T-helper 1 cell (primary cell): ENCODE measurements at regions not wholly inside any gene's neighbourhood (a gene's known extent, or its start where the extent isn't known, plus 50 kb on each side); places are given as distances from the start of the nearest gene placed in this dataset.
"Not testable (repeated sequence)": the region's sequence is repeated elsewhere in the genome, so short reads cannot be mapped to it uniquely, and the experiment has no call there.

ENCODE experiments used
- DNase-seq, 5 donors: peaks; one replicate each; pipeline ENCODE4 v3.0.0-alpha.2; 2012 to 2020

DNA sequence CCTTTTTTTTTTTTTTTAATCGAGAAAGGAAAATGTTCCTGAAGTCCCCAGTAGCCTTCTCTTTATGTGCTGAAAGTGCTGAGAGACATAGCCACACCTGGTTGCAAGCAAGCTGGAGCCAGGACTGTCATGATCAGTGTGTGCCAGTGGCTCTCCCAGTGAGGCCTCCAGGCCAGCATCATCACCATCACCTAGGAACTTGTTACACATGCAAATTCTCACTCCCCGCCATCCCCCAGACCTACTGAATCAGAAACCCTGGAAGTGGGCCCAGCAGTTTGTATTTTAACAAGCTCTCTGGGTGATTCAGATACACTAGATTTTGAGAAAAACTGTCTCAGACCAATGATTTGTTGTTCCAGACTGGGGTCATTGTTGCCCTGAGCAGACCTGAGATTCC lies 181.9 kb upstream of the GLRA1 start:
- DNase-seq: no peak

DNA sequence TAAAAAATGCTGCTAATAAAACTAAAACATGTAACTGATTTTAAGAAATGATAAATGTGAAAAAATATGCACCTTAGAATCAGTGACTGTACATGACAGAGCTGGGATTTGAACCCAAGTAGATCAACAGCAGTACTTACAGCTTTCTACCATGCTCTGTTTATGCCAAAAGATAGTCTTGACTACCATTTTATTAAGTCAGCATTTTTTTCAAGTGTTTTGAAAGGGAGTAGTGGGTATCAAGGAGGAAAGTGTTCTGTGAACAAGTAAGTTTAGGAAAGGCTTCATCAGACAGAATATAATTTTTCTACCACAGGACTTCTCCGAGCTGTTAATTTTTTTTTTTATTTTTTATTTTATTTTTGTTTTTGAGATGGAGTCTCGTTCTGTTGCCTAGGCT lies 180.4 kb upstream of the GLRA1 start:
- DNase-seq: no peak

DNA sequence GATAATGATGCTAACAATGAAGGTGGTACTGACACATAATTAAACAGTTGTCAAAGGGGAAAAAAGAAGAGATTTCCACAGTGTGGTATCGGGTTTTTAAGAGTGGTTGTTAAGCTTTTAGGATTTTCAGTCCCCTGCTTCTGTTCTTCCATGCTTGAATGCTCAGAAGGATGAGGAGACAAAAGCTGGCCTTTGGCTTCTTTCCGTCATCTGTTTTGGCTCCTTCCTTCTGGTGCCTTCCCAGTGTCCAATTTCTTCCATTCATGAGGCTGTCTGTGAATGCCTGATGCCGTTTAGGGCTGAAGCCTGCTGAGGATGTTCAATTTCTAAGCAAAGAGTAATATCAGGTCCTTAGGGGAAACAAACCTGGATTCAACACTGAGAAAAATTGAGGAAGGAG lies 179.6 kb upstream of the GLRA1 start:
- DNase-seq: no peak

DNA sequence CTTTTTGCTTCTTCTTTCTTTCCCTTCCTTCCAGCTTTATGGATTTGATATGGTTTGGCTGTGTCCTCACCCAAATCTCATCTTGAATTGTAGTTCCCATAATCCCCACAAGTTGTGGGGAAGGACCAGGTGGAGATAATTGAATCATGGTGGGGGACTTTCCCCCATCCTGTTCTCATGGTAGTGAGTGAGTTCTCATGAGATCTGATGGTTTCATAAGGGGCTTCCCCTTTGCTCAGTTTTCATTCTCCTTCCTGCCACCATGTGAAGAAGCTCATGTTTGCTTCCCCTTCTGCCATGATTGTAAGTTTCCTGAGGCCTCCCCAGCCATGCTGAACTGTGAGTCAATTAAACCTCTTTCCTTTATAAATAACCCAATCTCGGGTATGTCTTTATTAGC lies 178.3 kb upstream of the GLRA1 start:
- not testable (repeated sequence) for DNase-seq

DNA sequence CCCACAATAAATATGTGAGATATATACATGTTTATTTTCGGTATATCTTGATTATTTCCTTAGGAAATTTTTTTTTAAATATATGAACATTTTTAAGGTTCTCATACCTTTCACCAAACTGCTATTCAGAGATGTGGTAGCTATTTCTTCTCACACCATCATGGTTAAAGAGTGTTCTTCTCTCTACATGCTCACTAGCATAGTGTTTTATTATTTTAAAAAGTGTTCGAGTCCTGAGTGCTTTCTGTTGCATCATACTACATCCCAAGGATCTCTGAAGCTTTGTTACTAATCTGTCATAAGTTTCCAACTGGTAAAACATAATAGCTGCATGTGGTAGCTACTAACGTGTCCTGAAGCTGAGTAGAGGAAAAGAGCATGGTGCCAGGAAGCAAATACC lies 177.4 kb upstream of the GLRA1 start:
- DNase-seq: no peak

DNA sequence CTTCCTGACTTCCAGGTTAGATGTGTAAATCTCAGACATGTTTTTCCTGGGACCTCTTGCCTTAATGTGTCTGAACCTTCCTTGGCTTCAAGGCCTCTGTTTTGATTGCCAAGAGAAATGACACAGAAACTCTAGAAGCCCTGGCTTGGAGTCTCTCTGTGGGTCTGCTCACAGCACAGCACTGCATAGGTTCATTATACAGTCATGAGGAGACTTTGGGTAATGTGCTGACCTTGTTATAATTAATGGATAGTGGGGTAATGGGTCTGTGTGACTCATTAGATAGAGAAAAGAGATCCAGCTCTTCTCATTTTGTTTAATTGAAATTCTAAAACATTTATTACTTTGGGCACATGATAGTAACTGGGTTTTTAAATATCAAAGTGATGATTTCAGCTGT lies 175.8 kb upstream of the GLRA1 start:
- DNase-seq: no peak

DNA sequence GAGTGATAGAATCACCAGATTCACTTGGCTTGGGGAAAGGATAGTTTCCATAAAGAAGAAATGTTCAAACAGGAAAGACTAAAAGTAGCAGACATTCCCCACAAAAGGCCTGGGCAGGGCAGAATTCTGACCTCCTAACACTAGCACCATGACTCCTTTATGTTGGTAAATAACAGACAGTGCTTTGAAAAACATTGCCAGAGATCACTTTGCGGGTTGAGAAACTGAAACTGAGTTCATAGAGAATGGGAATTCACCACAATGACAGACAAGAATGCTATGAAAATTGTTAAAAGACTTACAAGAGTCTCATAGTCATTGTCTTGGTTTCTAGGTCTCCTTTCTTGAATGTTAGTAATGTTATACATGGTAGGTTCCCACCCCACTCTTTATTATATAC lies 172.5 kb upstream of the GLRA1 start:
- DNase-seq: no peak

DNA sequence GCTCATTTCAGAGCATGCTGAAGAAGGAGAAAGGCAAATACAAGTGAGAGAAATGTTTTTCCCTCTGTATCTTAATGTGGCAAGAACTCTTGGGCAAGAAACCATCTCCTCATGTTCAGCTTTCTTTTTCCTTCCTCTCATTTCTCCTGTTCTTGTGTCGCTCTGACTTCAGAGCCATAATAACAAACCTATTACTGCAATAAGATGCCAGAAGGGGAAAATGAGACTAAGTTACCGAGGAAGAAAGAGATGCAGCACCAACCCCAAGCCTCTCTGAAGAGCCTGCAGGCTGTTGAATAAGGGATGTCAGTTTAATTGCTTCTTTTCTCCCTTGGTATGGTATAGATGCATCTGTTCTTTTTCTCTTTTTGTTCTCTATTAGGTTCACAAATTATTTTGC lies 170.1 kb upstream of the GLRA1 start:
- DNase-seq: no peak

DNA sequence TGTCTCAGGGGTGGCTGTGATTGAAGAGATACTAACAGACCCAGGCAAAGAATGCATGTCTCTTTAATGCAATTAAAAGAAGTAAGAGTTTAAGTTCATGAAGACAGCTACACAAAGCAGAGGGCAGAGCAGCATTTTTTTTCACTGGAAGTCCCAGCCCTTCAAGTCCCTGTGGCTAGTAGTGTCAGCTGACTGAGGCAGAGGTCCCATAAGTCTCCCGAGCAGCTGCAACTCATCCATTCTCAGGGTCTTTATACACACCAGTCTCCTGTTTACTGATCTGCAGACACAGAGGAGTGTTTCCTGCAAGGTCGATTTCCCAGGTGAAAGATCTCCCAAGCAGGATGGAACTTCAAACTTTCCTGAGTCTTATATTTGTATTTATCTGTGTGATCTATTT lies 169.4 kb upstream of the GLRA1 start:
- DNase-seq: no peak

DNA sequence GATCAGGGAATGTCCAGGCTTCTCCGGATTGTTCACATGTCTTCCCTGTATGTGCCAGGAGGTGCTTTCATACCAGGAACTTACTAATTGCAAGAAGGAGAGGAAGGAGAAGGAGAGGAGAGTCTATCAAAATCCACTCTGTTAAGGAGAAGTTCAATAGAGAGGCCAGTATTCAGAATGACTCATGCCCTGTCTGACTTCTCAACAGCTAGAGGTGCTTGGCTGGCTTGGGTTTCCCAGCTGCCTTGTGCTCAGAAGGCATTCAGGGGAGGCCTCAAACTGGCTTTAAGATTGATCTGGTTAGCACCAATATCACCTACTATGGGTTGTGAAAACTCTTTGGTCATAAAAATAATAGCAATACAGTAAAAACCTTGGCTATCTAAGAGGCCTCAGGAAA lies 167.9 kb upstream of the GLRA1 start:
- DNase-seq: no peak

DNA sequence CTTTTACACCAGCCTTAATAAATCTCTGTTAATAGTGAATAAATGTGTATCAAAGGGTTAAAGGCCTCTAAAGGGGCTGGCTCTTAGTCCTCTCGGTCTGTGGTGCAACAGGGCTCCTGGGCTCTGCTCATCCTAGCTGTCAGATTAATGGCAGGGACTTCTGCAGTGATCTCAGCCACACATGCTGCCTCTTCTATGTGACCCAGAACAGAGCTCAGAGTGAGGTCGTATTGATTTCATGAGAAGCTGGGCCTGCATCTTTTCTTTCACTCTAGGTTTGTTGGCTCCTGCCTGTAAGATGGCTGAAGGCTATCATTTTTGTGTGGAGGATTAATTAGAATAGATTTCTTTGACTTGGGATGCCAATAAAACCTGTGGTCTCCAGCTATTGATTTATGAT lies 165.0 kb upstream of the GLRA1 start:
- no peak for DNase-seq

DNA sequence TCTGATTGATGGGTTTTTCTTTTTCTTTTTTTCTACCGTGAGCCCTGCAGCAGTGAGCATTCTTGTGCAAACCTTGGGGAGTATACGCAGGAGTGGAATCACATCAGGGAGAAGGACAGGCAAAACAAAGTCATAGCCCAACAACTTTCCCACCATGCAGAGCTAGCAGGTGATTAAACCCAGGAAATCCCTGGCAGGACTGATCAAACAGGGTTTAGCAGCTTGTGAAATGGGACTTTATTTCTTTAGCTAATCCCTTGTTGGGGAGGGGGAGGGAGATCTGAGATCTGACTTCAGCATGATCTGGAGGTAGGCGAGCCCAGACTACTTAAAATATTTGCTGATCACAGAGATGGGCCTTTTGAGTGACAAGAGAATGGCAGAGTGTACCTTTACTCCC lies 162.0 kb upstream of the GLRA1 start:
- no peak for DNase-seq

DNA sequence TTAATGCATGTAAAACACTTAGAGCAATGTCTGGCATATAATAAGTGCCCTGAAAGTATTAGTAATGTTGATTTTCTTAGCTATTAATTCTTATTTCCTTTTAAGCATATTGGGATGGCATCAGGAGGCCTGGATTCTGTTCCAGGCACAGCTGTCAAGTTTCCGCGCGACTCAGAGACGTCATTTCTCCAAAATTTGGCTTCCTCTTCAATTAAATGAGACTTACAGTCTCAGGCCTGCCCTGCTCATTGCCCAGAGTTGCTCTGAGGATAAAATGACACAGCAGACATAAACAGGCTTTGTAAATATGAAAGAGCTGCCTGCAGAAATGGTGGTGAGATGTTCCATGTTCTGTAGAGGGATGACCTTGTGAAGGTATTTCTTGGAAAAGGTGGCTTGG lies 159.8 kb upstream of the GLRA1 start:
- no peak for DNase-seq

DNA sequence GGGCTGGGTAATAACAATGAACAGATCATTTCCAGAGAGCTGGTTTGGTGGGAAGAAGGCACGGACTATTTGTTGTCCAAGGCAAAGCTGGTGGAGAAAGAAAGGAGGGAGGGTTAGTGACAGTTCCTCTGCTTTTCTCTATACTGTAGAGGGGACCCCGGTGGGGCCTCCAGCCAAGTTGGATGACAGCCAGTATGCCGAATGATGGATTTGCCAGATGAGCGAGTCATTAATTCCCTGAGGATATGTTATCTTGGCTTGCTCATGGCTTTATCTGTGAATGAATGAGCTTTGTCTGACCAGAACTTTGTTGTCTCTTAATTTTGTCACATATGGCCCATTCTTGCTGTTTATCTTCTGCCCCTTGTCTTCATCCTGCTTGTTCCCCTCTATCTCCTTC lies 158.6 kb upstream of the GLRA1 start:
- DNase-seq: no peak

DNA sequence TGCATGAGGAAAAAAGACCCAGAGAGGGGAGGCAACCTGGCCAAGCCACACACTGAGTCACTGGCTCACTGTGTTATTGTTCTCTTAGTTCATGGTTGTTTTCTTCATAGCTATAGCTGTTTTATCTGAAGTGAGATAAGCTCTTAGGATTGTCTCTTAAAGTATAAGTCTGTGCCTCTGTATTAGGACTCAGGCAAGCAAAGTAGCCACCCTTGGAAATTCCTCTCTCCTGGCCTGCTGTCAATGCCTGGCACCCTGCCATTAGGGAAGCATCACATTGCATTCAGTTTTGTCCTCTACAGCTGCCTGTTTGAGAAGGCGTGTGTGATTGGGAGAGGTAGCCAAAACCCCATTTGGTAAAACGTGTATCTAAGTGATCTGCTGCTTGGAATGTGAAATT lies 147.4 kb upstream of the GLRA1 start:
- DNase-seq: no peak

DNA sequence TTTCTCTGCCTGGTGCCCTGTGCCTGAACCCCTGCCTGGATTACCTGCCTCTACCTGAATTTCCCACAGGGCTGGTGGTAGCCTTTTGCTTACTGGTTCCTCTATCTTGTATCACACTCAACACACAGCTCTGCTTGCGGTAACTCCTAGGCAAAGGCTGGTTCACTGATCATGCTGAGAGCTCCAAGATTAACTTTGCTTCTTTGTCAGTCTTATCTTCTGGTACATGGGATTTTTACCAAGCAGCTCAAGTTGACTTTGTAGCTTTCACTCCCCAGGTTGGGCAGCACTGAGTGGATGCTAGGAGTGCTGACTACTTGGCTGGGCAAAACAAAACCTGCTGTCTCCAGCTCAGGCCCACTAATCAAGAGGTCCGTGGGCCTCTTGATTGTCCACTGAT lies 145.9 kb upstream of the GLRA1 start:
- no peak for DNase-seq

DNA sequence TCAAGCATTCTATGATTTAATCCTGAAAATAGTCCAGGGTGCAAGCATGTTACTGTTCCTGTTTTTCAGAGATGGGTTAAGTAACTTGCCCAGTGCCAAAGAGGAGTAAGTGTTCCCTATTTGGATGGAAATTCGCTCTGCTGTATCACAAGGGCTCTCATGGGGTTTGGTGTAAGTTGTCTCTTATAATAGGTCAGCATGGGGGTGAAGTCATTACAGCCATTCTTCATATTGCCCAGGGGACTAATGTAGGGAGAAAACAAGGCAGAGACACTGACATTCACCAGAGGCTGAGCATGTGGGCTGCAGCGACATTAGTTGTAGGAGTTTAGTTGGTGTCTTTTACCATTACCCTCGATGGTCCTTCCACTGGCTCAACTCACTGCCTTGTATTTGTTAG lies 142.1 kb upstream of the GLRA1 start:
- DNase-seq: no peak

DNA sequence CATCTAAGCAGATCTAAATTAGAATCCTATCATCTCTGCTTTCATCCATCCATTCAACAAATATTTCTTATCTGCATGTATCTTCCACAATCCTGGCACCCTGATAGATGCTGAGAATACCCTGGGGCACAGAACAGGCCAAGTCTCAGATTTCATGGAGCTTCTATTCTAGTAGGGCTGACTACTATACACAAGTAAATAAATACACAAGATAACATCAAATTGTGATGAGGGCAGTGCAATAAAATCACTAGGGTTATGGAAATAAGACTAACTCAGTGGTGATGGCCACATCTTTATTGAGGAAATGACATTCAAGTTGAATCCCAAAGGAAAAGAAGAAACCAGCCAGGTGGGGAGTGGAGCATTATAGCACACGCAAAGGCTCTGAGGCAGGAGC lies 138.4 kb upstream of the GLRA1 start:
- DNase-seq: no peak

DNA sequence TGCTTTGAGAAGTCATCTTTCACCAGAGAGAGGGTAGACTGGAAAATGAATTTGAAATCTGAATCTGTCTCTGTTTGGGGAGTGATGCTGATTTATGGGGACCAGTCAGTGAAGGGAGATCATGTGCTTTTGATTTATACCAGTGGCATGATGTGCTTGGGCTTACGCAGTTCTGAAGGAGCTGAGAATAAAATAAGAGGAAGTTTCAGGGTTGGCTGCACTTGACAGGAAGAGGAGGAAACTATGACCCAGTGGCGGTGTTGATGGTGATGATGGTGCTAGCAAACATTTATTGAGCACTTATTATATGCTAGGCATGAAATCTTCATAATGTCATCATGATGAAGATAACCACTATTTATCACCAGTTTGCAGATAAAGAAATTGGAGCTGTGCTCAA lies 136.4 kb upstream of the GLRA1 start:
- DNase-seq: no peak

DNA sequence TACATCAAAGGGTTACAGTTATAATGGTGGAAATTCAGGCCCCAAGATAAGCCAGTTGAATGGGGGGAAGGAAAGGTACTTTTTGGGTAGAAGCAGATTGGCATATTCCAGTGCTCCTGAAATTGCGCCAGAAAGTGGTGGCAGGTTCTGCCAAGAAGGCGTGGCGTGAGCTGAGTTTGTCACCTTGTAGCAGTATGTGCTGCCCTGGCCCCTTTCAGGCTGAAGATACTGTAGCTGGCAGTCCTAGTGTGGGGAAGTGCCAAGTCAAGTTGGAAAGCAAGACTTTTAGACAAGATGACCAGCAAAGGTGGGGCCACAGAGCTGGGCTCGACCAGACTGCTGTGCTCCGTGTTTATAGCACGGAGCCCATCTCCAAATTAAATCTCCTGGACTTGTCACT lies 133.6 kb upstream of the GLRA1 start:
- DNase-seq: no peak

DNA sequence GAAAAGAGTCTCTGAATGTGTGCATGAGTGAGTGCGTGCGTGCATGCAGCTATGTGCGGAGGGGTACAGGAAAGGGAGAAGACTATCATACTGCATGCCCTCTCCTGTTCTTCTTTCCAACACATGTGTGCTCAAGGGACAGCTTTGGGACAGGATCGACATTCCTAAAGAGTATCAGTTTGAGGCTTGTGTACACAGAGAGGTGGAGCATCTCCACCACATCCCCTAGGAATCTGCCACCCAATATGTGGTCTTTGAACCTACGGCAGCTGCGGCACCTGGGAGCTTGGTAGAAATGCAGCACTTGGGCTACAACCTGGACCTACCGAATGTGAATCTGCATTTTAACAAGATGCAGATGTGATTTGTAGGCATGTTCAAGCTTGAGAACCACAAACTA lies 132.3 kb upstream of the GLRA1 start:
- no peak for DNase-seq

DNA sequence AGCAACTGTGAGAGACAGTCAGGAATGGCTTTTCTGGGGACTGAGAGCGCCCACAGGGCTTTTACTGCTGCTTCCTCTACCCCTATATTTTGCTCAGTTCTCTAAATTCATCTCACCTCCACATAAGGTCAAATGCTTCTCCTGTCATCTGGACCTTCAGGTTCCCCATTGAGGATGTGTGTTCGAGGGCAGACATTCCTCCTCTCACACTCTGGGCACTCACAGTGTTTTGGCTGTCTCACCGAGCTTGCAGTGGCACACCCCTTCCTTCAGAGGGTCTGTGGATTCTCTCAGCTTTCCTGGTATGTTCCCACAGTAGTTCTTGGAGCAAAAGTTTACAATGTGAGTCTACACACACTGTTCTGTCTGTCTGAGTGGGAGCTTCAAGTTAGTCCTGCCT lies 127.8 kb upstream of the GLRA1 start:
- no peak for DNase-seq

DNA sequence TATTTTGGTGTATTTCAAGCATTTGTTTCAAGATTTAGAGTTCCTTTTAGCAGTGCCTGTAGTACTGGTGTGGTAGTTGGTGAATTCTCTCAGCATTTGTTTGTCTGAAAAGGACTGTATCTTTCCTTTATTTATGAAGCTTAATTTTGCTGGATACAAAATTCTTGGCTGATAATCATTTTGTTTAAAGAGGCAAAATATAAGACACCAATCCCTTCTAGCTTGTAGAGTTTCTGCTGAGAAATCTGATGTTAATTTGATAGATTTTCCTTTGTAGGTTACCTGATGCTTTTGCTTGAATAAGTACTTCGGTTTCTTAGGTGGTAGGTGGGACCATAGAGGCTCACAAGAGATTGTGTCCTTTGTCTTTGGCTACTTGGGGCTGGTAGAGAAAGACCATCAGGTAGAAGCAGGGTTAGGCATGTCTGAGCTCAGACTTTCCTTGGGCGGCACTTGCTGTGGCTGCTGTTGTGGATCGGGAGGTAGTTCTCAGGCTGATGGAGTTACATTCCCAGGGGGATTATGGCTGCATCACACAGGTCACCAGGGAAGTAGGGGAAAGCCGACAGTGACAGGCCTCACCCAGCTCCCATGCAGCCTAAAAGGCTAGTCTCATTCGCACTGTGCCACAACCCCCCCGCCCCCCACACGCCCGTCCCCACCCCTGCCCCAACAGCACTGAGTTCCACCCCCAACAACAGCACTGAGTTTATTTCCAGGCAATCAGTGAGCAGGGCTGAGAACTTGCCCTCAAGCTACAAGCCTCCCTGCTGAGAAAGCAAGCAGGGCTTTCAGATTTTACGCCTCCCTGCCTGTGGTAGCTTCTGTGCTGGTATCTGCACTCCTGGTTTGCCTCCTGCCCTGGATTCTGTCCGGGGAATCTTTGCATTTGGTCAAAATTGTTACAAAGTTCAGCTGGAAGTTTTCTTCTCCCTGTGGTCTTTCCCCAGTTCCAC lies 127.1 kb upstream of the GLRA1 start:
- DNase-seq: no peak

DNA sequence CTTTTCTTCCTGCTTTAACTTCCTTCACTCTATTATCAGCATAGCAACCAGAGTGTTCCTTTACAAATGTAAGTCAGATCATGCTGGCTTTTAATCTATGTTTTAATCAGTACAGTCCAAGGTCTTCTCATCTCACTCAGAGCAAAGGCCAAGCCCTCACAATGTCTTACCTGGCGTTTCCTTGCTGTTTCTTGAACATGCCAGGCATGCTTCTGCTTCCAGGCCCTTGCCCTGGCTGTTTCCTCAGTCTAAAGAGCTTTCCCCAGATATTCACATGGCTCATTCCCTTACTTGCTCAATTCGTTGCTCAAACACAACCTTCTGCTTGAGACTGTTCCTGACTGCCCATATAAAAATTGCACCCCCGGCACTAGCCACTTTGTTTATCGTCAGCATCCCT lies 121.7 kb upstream of the GLRA1 start:
- DNase-seq: no peak

DNA sequence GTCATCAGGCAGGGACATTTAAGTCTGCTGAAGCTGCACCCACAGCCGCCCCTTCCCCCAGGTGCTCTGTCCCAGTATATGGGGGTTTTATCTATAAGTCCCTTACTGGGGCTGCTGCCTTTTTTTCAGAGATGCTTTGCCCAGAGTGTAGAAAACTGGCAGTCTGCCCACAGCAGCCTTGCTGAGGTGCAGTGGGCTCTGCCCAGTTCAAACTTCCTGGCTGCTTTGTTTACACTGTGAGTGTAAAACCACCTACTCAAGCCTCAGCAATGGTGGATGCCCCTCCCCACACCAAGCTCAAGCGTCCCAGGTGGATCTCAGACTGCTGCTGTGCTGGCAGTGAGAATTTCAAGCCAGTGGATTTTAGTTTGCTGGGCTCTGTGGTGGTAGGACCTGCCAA lies 114.2 kb upstream of the GLRA1 start:
- peak in 1 of 5 donors; percentile 1 for DNase-seq
